HG02885 (cell line): ENCODE measurements at regions not wholly inside any gene's neighbourhood (a gene's known extent, or its start where the extent isn't known, plus 50 kb on each side); places are given as distances from the start of the nearest gene placed in this dataset.

Experiments
- ATAC-seq: cut with Tn5 transposase; IDR thresholded peaks from one replicate; pipeline ENCODE4 v1.9.1; 2021; ENCODE audit warnings: mild to moderate bottlenecking; ENCODE audit not compliant: unreplicated experiment, poor library complexity

GRCh38 chr3:19093084-19093483 lies 55.2 kb upstream of the KCNH8 start:
- ATAC-seq, result no peak

DNA sequence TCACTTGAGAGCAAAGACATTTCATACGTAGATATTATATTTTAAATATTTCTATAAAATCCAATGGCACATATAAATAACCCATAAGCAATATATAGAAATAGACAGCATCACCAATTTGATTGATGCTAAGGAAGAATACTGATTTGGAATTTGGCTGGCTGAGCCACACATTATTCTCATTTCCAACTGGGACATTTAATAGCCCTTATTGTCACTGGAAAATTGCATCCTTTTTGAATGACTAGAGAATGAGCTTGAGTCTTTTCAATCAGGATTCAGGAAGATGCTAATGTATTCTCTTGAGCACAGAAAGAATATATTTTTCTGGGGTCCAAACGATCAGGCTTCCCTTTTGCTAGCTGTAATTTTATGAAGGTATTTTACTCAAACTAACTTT lies 70.9 kb upstream of the KCNH8 start:
- ATAC-seq, result no peak

DNA sequence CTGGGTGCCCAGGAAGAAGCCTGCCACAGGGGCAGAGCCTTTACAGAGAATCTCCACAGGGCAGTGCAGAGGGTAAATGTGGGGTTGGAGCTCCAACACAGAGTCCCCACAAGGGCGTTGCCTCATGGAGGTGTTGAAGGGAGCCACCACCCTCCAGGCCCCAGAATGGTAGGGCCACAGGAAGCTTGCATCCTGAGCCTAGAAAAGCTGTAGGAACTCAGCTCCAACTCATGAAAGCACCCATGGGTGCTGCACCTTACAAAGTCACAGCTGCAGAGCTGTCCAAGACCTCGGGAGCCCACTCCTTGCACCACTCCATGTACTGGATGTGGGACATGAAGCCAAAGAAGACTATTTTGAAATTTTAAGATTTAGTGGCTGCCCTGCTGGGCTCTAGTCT lies 73.3 kb upstream of the KCNH8 start:
- no peak for ATAC-seq

GRCh38 chr3:19074257-19074900 lies 73.9 kb upstream of the KCNH8 start:
- no peak for ATAC-seq

DNA sequence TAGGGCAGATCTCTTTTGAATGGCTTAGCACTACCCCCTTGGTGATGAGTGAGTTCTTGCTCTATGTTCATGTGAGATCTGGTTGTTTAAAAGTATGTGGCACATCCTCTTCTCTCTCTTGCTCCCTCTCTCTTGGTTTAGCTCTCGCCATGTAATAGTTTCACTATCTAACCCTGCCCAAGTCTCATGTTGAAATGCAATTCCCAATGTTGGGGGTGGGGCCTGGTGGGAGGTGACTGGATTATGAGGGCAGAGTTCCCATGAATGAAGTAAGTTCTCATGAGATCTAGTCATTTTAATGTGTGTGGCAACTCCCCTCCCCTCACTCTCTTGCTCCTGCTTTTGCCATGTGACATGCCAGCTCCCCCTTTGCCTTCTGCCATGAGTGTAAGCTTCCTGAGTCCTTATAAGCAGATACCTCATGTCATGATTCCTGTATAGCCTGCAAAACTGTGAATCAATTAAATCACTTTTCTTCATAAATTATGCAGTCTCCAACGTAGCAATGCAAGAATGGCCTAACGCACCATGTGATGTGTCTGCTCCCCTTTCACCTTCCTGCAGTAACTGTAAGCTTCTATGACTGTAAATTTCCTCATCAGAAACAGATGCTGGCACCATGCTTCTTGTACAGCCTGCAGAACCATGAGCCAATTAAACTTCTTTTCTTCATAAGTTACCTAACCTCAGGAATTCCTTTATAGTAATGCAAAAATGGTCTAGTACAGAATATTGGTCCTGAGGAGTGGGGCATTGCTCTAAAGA lies 74.8 kb upstream of the KCNH8 start:
- no peak for ATAC-seq

- no peak for ATAC-seq
These were observed 78.0 kb upstream of the KCNH8 start for GRCh38 chr3:19070325-19070724.

DNA sequence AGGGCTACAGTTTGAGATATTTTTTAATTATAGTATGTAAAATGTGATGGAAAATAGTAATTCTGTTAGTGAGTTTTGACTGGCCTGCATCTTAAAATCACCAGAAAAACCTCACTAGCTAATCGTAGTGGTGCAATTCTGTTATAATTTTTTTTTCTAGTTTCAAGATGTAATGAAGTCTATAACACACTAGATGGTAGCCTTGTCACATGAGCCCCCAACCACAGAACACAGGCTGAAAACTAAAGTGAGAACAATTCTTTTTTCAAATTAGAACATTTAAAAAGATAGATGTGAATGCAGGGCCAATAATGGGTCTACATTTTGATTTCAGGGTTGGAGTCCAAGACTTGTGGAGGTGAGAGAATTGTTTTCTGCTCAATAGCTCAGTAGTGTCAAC lies 83.3 kb upstream of the KCNH8 start:
- no peak for ATAC-seq

- ATAC-seq, result no peak
These were observed 84.4 kb upstream of the KCNH8 start for GRCh38 chr3:19063936-19064335.

DNA sequence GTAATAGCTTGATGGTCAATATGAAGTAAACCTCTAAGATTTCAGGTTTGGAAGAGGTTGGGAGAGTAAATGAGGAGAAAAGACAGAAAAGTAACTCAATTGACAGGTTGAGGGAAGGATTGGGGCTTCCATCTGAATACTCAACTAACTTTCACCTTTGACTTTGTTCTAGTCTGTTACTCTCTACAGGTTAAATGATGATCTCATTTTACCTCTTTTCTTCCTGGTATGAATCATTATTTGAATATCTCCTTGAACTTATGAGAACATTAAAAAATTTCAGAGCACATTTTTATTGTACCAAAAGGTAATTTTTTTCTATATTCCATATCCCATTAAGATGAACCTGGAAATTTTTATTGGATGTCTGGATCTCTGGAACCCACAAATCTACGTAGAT lies 87.9 kb upstream of the KCNH8 start:
- ATAC-seq, result no peak

- ATAC-seq, result no peak
These were observed 95.4 kb upstream of the KCNH8 start for GRCh38 chr3:19052874-19053273.

- ATAC-seq, result no peak
These were observed 101.9 kb upstream of the KCNH8 start for GRCh38 chr3:19046440-19046839.

- ATAC-seq, result no peak
These were observed 117.8 kb upstream of the KCNH8 start for GRCh38 chr3:19030522-19030839.

DNA sequence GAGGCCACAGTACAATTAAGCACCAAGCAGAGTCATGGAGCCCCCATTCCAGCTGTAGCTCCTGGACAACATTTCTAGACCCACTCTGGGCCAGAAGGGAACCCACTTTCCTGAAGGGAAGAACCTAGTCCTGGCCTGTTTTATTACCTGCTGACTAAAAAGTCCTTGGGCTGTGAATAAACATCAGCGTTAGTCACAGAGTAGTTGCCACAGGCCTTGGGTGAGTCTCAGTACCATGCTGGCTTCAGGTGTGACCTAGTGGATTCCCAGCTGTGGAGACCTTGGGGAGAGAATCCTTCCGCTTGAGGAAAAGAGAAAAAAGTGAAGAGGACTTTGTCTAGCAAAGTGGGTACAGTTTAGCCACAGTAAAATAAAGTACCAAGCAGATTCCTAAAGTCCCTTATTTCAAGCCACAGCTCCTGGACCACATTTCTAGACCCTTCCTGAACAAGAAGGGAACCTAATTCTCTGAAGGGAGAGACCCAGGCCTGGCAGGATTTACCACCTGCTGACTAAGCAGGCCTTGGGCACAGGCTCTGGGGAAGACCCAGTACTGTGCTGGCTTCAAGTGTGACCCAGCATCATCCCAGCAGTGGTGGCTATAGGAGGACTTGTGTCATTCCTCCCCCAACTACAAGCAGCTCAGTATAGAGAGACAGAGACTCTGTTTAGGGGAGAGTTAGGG lies 118.3 kb upstream of the KCNH8 start:
- ATAC-seq, result no peak

DNA sequence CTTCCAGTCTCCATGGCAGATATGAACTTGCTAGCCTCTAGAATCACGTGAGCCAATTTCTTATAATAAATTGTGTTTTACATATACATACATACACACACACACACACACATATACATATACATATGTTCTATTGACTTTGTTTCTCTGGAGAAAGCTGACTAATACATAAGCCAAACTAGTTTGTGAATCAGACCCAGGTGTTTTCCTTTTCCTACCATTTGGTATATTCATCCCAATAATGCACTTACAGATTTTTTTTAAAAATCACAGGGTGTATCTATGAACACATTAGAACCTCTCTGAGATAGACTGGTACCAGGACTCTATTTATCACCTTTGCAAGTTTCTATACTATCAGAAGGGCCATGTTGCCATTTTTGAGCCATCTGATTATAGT lies 122.9 kb upstream of the KCNH8 start:
- ATAC-seq, result no peak

- no peak for ATAC-seq
These were observed 125.8 kb upstream of the KCNH8 start for GRCh38 chr3:19022546-19022945.

DNA sequence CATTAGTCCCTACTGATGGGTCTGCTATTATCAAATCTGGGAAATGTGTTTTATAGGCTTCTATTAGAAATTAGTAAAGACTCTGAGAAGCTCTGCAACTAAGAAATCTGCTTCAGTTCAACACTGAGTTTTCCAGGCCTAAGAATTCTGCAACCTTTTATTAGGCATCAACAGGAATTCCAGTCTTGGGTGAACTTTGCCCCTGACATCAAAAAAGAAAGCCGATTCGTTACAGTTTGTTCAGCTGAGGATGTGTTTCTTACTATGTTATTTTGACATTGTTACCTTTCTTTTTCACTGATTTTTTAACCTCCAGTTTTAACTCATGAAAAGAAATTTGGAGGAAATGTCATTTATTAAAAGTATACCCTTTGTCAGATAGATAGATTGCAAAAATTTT lies 131.5 kb upstream of the KCNH8 start:
- ATAC-seq, result no peak

DNA sequence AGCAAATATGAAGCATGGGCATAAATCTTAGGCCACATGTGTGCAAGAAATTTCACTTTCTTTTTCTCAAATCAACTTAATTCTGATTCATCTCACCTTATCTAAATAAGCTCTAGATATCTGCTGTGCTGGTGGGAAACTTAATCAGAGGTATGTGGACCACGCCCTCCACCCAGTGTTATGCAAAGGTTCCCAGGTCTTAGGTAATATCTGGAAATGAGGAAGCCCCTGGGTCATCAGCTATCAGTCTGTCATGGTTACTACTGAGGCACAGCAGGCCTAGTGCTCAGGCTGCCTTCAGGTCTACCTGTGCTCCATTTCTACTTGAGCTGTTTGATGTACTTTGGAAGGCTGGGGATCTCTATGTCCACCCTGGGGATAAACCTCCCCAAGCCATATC lies 134.4 kb upstream of the KCNH8 start:
- no peak for ATAC-seq

DNA sequence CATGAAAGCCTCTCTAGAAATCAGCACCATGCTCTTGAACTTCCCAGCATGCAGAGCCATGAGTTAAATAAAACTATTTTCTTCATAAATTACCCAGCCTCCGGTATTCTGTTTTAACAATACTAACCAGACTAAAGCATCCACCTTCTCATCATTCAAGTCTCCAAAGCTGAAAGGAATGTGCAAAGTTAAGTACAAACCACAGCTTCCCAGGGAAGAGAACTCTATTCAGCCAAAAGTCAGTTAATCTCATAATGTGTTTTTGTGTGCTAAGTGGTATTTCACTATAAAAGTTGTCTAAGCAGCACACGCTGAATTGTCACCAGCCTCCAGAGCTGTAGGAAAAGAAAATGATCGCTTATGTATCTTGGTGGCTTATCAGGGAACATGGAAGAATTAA lies 135.5 kb upstream of the KCNH8 start:
- no peak for ATAC-seq

- ATAC-seq, result no peak
These were observed 145.7 kb upstream of the KCNH8 start for GRCh38 chr3:19002606-19003005.

- ATAC-seq, result no peak
These were observed 150.2 kb upstream of the KCNH8 start for GRCh38 chr3:18998069-18998468.

DNA sequence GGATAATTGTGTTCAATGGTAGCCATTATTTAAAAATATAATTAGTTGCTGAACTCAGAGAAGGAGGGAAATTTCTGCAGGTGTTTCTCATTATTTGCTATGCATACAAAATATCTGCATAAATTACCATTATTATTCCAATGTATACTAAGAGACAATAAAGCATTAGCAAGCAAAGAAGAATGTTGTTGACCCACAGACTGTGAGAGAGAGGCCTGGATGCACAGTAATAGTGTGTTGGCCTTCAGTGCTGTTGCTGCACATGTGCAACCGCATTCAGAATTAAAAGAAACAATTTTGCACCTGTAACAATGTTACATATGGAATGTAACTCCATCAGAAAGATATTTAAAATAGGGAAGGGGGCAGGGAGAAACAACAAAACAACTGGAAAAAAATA lies 155.6 kb upstream of the KCNH8 start:
- no peak for ATAC-seq
